HCT116 (cell line): ENCODE measurements at regions not wholly inside any gene's neighbourhood (a gene's known extent, or its start where the extent isn't known, plus 50 kb on each side); places are given as distances from the start of the nearest gene placed in this dataset.

Source experiments
- CTCF ChIP-seq, 3 experiments: fragments of 200-600 bp in 1 of 3; sonication (generic) in 1 of 3; IDR thresholded peaks in 2 of 3; conservative IDR thresholded peaks in 1 of 3; 2 replicates each; pipeline ENCODE4 v1.5.1; 2012 to 2017; ENCODE audit warnings: low read depth in 2 of 3, low read length in 2 of 3, antibody characterized with exemption in 1 of 3, borderline replicate concordance in 1 of 3, control low read depth in 1 of 3, mild to moderate bottlenecking in 1 of 3, mixed read lengths in 1 of 3, mixed run types in 1 of 3, moderate library complexity in 1 of 3; ENCODE audit not compliant: insufficient read depth in 1 of 3
- EZH2 ChIP-seq: fragments of 200-600 bp; sonication (generic); IDR thresholded peaks from 2 replicates; pipeline ENCODE4 v1.6.1; 2017; ENCODE audit warnings: antibody characterized with exemption, mixed run types
- POLR2A ChIP-seq: IDR thresholded peaks from 2 replicates; pipeline ENCODE4 v1.7.0; 2011; ENCODE audit warnings: borderline replicate concordance; ENCODE audit not compliant: insufficient read depth, insufficient read length; ENCODE audit errors: extremely low read depth
- SIN3A ChIP-seq: IDR thresholded peaks from 2 replicates; pipeline ENCODE4 v1.6.1; 2012; ENCODE audit warnings: low read depth
- SP1 ChIP-seq: IDR thresholded peaks from 2 replicates; pipeline ENCODE4 v1.6.1; 2012; ENCODE audit warnings: low read depth
- TCF7L2 ChIP-seq: IDR thresholded peaks from 2 replicates; pipeline ENCODE4 v1.7.0; 2011; ENCODE audit warnings: borderline replicate concordance, inconsistent platforms; ENCODE audit not compliant: insufficient read depth, insufficient read length; ENCODE audit errors: extremely low read depth
- YY1 ChIP-seq: IDR thresholded peaks from 2 replicates; pipeline ENCODE4 v1.6.1; 2011; ENCODE audit warnings: low read length, low read depth, moderate library complexity, mild to moderate bottlenecking; ENCODE audit not compliant: insufficient replicate concordance; ENCODE audit errors: extremely low read depth

DNA sequence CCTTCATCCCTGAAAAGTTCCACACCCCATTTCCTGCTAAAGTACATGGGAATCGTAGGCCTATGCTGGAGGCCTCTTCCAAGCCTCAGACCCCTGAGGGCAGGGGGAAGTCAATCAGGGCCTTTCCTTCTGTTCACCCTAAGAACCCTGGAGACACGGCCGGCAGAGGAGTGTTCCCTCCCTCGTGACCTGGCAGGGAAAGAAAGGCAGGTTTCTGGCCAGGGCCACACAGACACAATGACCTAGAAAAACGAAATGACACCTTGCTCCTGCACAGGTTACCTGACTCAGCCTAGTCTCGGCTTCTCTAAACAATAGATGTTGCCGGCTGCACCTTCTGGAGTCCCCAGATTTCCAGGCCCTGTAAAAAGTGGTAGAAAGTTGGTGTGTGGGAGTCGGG is 60.6 kb upstream of the CADM1 start:
- TF ChIP-seq CTCF (IDR thresholded peaks at IDR 0.05 in 2 of 3, conservative IDR thresholded peaks at IDR 0.05 in 1 of 3; ENCODE audit: borderline replicate concordance in 1 of 3, insufficient read depth in 1 of 3, low read depth in 2 of 3, low read length in 2 of 3) (no peak), EZH2 (no peak), SIN3A (no peak), YY1 (no peak), SP1 (no peak), POLR2A (no peak), TCF7L2 (no peak)
